HG02763 (cell line): ENCODE measurements at regions not wholly inside any gene's neighbourhood (a gene's known extent, or its start where the extent isn't known, plus 50 kb on each side); places are given as distances from the start of the nearest gene placed in this dataset.

Experiments
- ATAC-seq: cut with Tn5 transposase; IDR thresholded peaks from one replicate; pipeline ENCODE4 v1.9.1; 2021; ENCODE audit warnings: mild to moderate bottlenecking, moderate library complexity; ENCODE audit not compliant: unreplicated experiment

DNA sequence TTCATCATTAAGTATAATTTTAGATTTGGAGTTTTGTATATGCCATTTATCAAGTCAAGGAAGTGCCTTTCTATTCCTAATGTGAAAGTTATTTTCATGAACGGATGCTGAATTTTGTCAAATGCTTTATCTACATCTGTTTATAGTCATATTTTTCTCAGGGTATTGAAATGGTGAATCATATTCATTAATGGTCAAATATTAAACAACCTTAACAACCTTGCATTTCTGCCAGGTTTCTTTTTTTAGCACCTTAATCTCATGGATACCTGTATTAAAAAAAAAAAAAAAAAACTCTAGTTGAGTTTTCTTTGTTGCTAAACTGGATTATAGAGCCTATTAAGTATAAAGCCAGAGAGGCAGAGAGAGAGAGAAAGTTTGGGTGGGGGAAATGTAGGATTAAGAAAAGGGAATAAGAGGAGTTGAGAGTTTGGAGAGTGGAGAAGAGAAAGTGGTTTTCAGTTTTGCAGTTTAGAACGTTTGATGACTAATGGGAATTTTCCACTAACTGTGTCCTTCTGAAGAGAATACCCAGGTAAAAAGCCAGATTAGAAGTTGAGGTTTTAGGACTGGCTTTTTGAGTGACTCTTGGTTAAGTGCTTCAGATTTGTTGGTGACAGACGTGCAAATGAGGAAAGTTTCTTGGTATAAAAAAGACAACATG, 305.0 kb downstream of the HLX start:
- ATAC-seq, result no peak

GRCh38 chr1:221187174-221187573, 307.9 kb downstream of the HLX start:
- ATAC-seq, result no peak

- no peak for ATAC-seq
Measured at GRCh38 chr1:221188458-221188857, 309.2 kb downstream of the HLX start.

- no peak for ATAC-seq
Measured at GRCh38 chr1:221190249-221190648, 311.0 kb downstream of the HLX start.

DNA sequence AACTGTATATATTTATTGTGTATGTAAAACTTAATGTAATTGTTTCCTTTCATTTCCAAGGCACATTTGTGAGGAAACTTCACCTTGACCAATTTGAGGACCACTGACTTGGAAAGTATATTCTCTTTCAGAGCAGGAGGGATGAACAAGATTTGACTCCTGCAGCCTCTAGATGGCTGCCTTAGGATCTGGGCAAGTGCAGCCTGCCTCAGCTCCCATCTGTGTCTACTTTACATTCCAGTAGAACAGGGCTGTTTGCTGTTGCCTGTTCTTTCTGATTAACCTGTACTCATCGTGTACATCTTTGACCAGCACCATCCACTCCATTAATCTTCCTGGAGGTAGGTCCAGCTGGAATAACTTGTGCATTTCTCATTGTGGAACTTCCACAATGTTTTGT, 312.8 kb downstream of the HLX start:
- no peak for ATAC-seq

DNA sequence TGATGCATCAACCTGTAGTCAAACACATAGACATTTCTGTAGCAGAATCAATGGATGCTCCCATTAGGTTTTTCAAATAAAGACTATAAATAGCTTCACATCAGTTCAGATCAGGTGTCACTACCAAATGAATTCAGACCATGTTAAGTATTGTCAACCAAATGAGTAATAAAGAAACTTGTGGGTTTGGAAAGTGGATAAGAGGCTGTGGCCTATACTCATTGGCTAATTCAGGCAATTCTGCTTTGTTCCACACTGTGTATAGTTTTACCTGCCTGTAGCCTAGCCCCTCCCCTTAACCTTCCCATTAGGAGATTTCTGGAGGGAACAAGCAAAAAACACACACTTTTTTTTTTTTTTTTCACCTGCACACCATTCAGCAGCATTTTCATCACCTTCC, 321.2 kb downstream of the HLX start:
- no peak for ATAC-seq

DNA sequence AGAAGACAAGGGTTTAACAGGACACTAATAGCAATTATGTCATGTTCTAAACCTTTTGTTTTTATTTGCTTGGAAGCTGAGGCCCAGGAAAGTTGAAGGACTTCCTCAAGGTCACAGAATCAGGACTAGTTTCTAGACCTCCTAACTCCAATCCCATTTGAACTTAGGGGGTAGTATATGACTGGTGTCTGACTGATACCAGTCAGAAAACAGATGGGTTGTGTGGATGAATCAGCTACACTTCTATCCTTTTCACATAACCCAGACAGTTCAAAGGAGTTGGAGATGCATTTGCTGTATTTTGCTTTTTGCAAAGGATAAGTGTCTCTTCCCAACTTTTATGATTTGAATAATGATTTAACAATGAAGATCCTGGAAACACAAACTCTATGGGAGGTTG, 322.5 kb downstream of the HLX start:
- ATAC-seq, result no peak

DNA sequence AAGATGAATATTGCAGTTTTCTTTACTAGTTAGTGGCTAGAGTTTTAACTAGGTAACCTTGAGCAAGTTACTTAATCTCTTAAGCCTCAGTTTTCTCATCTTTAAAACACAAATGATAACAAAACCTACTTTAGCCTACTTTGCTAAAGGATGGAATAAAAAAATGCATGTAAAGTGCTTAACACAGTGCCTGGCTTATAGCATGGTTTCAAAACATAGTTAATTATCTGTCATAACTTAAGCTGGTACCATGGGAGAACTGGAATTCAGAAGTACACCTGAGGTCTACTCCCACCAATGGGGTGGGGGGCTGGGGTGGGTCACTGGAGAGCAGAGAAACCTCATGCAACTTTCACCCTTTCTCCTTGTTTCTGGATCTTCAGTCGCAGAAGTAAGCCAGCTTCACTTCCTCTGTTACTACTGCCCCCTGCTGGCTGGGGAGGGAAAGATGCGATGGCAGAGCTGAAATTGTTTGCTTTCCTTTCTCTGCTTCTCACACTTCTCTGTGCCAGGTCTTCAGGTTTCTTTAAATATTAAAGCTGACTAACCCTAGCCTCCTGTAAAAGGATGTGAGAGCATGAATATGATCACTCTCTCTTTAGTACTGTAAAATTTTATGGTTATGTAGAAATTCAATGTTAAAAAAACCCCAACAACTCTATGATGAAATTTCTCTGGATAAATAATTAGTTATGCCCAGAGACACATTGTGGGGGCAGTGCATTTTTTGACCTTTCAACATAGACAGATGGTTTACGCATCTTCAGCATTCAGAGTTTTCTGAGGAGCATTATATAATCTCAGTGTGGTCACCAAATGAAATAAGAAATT, 324.2 kb downstream of the HLX start:
- ATAC-seq, result peak; percentile 60

GRCh38 chr1:221204055-221204833, 325.0 kb downstream of the HLX start:
- no peak for ATAC-seq

DNA sequence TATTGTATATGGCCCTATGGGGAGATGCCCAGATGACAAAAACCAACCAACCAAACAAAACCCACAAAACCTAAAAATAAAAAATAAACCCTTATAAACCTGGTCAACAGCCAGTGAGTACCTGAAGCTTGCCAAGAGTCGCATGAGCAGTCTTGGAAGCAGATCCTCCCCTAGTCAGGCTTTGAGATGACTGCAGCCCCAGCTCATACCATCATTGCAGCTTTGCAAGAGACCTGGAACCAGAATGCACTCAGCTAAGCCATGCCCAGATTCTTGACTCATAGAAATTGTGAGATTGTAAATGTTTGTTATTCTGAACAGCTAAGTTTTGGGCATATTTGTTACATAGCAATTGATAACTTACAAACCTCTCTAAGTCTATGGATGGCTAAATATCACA, 326.8 kb downstream of the HLX start:
- ATAC-seq, result no peak

DNA sequence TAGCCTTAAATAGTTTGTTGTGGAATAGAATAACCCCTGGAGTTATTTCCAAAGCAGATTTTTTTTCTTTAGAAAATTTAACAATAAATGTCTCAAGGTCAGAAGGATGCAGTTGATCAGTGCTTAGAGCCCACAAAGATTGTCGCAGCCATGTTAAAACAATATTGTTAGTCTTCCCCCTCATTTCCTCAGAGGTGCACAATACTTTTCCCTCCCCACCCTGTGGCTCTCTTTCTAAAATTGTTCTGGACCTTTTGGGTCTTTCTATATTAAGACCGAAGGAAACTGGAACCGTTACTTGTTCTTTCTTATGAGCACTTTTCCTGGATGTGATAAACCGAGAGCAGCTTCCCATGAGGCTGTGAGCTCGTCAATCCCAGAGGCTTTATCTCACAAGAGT, 333.7 kb downstream of the HLX start:
- ATAC-seq, result no peak

- ATAC-seq, result no peak
Measured at GRCh38 chr1:221217029-221217428, 337.8 kb downstream of the HLX start.

DNA sequence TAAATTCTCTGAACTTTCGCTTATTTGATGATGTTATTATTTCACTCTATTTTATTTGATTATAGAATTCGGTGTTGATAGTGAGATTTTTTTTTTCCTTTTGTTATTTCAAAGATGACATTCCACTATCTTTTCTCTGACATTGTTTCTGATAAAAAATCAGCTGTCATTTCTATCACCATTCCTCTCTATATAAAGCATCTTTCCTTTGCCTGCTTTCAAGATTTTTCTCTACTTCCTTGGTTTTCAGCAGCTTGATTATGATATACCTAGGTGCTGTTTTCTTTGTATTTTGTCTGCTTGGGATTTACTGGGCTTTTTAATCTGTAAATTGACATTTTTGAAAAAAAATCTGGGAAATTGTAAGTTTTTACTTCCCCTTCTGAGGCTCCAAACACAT, 344.0 kb downstream of the HLX start:
- ATAC-seq, result no peak

GRCh38 chr1:221227460-221227859, 348.2 kb downstream of the HLX start:
- ATAC-seq, result no peak

DNA sequence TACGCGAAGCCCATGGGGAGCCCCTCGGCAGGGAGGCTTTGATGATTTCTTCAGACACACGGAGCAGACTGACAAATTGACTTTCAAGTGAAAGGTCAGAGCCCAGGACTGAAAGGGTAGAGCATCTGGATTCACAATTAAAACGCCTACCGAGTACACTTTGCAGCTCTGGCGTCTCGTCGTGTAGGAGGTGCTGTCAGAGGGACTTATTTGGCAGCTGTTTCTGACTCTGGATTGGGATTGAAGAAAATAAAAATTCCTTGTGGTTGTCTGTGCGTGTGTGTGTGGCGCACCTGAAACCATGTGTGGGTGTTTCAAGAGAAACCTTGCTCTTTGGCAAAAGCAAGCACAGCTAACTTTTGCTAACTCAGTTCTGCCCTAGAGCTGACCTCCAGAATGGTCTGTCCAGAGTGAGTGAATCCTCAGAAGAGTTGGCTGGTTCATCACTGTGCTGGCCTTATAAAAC, 348.7 kb downstream of the HLX start:
- no peak for ATAC-seq

DNA sequence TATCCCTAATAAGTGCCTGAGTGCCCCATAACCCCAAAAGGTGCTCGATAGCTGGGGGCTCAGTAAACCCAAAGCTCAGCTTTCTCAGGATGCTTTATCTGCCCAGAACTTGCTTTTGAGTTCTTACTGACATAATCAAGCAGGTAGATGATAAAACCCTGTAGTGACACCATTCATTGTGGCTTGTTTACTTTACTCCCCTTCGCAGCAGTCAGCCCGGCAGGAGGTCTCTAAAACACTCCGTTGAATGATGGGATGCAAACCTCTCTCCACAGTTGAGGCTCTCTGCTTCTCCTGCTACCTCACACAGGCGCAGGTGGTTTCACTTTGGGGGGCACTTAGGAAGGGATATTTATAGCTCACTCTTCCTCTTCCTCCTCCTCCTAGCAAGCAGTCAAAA, 349.4 kb downstream of the HLX start:
- ATAC-seq, result no peak

DNA sequence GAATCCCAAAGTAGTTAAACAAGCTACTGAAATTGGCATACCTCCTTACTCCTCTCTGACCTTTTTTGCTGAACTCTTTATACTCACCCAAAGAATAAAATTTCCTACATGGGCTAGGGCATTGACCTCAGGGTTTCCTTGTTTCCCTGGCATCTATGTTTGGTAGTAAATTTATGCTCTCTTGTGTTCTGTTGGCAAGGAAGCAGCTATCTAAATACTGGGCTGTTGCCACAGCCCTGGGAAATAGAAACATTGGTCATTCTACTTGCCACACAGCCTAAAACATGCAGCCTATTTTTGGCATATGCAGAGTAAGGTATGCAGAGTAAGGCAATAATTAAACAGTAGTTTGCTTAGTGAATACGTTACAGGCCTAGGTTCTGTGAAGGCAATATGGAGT, 351.4 kb downstream of the HLX start:
- no peak for ATAC-seq

DNA sequence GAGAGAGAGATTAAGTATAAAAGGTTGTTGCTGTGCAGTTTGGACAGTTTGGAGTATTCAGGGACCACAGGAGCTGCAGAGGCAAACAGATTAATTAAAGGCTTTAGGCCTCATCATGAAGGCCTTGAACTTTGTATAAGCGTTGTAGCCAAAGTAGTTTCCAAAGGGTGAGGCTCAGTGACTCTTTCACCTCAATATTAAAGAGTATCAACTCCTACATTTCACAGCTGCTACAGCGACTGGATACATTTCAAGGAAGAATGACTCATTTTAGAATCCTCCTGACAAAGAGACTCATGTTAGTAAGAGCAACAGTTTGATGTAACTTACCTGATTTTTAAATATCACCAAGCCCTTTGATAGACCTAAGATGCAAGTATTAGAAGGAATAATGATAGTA, 355.5 kb downstream of the HLX start:
- no peak for ATAC-seq

DNA sequence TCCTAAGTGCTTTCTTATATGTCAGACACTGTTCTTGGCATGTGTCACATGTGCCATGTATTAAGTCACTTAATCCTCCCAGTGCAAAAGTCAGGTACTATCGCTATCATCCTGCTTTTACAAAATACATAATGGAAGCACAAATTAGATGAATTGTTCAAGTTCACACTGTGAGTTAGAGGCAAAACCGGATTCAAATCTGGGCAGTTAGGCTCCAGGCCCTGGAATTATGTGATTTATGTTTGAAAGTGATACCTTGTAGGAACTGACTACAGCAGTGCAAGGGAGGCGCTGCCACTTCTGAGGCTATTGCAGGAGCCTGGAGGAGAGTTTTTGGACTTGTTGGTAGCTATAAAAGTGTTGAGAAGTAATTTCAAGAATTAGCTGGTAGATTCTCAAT, 358.3 kb downstream of the HLX start:
- no peak for ATAC-seq

DNA sequence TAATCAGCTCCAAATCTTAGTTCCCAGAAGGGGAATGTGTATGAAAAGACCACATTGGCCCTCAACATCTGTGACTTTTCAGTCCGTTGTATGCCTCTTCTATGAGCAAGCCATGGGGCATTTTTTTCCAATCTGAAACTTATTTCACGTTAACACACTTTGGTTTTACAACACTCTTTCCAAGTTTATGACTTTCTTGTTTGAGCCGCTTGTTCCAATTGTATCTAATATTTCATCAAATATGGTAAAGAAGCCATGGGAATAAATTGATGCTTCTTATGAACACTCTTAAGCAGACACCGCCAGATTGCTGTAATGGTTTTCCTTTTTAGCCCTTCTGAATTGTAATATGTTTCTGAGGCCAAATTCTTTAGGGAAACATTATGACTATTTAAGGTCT, 359.9 kb downstream of the HLX start:
- no peak for ATAC-seq

DNA sequence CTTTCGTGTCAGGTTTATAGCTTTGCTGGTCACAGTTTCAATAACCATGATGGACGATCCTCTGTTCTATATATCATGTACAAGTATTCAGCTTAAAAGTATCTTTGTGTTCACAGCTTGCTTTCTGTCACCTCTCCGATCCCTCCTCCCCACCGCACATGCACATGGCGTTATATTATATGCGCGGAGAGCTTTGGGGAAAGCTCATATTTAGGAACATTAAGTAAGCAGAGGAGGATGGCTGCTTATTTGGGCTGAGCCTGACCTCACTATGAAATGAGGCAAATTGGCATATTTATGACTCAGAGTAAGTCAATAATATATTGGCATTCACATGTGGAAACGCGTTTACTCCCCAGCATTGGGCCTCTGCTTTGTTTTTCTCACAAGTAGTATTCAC, 360.5 kb downstream of the HLX start:
- no peak for ATAC-seq

- no peak for ATAC-seq
Measured at GRCh38 chr1:221240690-221241089, 361.4 kb downstream of the HLX start.
